Skeletal muscle tissue (tissue), 3 donors: ENCODE measurements at regions not wholly inside any gene's neighbourhood (a gene's known extent, or its start where the extent isn't known, plus 50 kb on each side); places are given as distances from the start of the nearest gene placed in this dataset.

ENCODE experiments used
- H3K27ac ChIP-seq: one replicate; pipeline ENCODE4 v1.7.0; 2013; ENCODE audit warnings: mild to moderate bottlenecking, low read depth, low read length, inconsistent platforms
- H3K27me3 ChIP-seq, 3 donors: one replicate each; pipeline ENCODE4 v1.7.0; 2013; ENCODE audit warnings: low read length in 3 of 3; ENCODE audit not compliant: control insufficient read depth in 3 of 3, insufficient read depth in 3 of 3
- H3K36me3 ChIP-seq, 3 donors: one replicate each; pipeline ENCODE4 v1.7.0; 2013; ENCODE audit warnings: low read length in 3 of 3; ENCODE audit not compliant: control insufficient read depth in 3 of 3, insufficient read depth in 3 of 3
- H3K4me1 ChIP-seq, 3 donors: one replicate each; pipeline ENCODE4 v1.7.0; 2013; ENCODE audit warnings: low read length in 3 of 3, mild to moderate bottlenecking in 3 of 3; ENCODE audit not compliant: control insufficient read depth in 3 of 3, insufficient read depth in 3 of 3
- H3K4me3 ChIP-seq, 3 donors: one replicate each; pipeline ENCODE4 v1.7.0; 2013; ENCODE audit warnings: low read length in 3 of 3
- H3K9ac ChIP-seq, 3 donors: one replicate each; pipeline ENCODE4 v1.7.0; 2013; ENCODE audit warnings: low read length in 3 of 3, mild to moderate bottlenecking in 3 of 3, moderate library complexity in 2 of 3, low read depth in 1 of 3
- H3K9me3 ChIP-seq, 3 donors: one replicate each; pipeline ENCODE4 v1.7.0; 2013; ENCODE audit warnings: low read length in 3 of 3; ENCODE audit not compliant: control insufficient read depth in 3 of 3
- donor health status: Osteomylitis.

- Histone ChIP-seq H3K4me3 (no peak overlapping the region), H3K27ac (no peak overlapping the region), H3K9me3 (no peaks in the 10 kb centered on the region), H3K27me3 (no peaks in the 10 kb centered on the region), H3K36me3 (no peaks in the 10 kb centered on the region), H3K4me1 (no peaks in the 10 kb centered on the region), H3K9ac (no peak overlapping the region)
Observed at GRCh38 chr5:67453111-67453905, 256.7 kb upstream of the CD180 start.

- no peak overlapping the region for H3K9ac ChIP-seq
- H3K9me3 ChIP-seq: no peaks in the 10 kb centered on the region
- no peaks in the 10 kb centered on the region for H3K27me3 ChIP-seq
- no peaks in the 10 kb centered on the region for H3K36me3 ChIP-seq
- no peak overlapping the region for H3K27ac ChIP-seq
- H3K4me1 ChIP-seq: no peaks in the 10 kb centered on the region
- no peak overlapping the region for H3K4me3 ChIP-seq
Observed at GRCh38 chr5:67451640-67452279, 255.2 kb upstream of the CD180 start.

GRCh38 chr5:67447732-67448131, 251.1 kb upstream of the CD180 start:
- no peaks in the 10 kb centered on the region for H3K36me3 ChIP-seq
- no peak overlapping the region for H3K27ac ChIP-seq
- H3K9ac ChIP-seq: no peak overlapping the region
- no peak overlapping the region for H3K4me3 ChIP-seq
- H3K27me3 ChIP-seq: no peaks in the 10 kb centered on the region
- no peaks in the 10 kb centered on the region for H3K4me1 ChIP-seq
- no peaks in the 10 kb centered on the region for H3K9me3 ChIP-seq

GRCh38 chr5:67437905-67438845, 241.6 kb upstream of the CD180 start:
- Histone ChIP-seq H3K4me3 (no peak overlapping the region), H3K27me3 (no peaks in the 10 kb centered on the region), H3K9me3 (no peaks in the 10 kb centered on the region), H3K4me1 (no peaks in the 10 kb centered on the region), H3K9ac (no peak overlapping the region), H3K36me3 (no peaks in the 10 kb centered on the region), H3K27ac (no peak overlapping the region)

GRCh38 chr5:67435032-67435431, 238.4 kb upstream of the CD180 start:
- H3K9ac ChIP-seq: no peak overlapping the region
- H3K4me3 ChIP-seq: no peak overlapping the region
- no peaks in the 10 kb centered on the region for H3K4me1 ChIP-seq
- no peaks in the 10 kb centered on the region for H3K27me3 ChIP-seq
- H3K36me3 ChIP-seq: no peaks in the 10 kb centered on the region
- no peaks in the 10 kb centered on the region for H3K9me3 ChIP-seq
- H3K27ac ChIP-seq: no peak overlapping the region

- Histone ChIP-seq H3K9ac (no peak overlapping the region), H3K9me3 (no peaks in the 10 kb centered on the region), H3K36me3 (no peaks in the 10 kb centered on the region), H3K4me1 (no peaks in the 10 kb centered on the region), H3K27me3 (no peaks in the 10 kb centered on the region), H3K27ac (no peak overlapping the region), H3K4me3 (no peak overlapping the region)
Observed at GRCh38 chr5:67434466-67434865, 237.9 kb upstream of the CD180 start.

- Histone ChIP-seq H3K9ac (no peak overlapping the region), H3K27me3 (no peaks in the 10 kb centered on the region)
Observed at GRCh38 chr5:67432606-67433005, 236.0 kb upstream of the CD180 start.

GRCh38 chr5:67431191-67431590, 234.6 kb upstream of the CD180 start:
- Histone ChIP-seq H3K27ac (no peak overlapping the region), H3K4me1 (no peaks in the 10 kb centered on the region), H3K27me3 (no peaks in the 10 kb centered on the region), H3K36me3 (no peaks in the 10 kb centered on the region), H3K9me3 (no peaks in the 10 kb centered on the region), H3K9ac (no peak overlapping the region), H3K4me3 (no peak overlapping the region)

More at GRCh38 chr5:67432606-67433005, 236.0 kb upstream of the CD180 start:
- Histone ChIP-seq H3K36me3 (no peaks in the 10 kb centered on the region), H3K9me3 (no peaks in the 10 kb centered on the region), H3K4me1 (no peaks in the 10 kb centered on the region), H3K27ac (no peak overlapping the region), H3K4me3 (no peak overlapping the region)

- no peak overlapping the region for H3K9ac ChIP-seq
Observed at GRCh38 chr5:67427850-67428298, 231.3 kb upstream of the CD180 start.

More at GRCh38 chr5:67427850-67428298, 231.3 kb upstream of the CD180 start:
- Histone ChIP-seq H3K27me3 (no peaks in the 10 kb centered on the region), H3K9me3 (no peaks in the 10 kb centered on the region), H3K36me3 (no peaks in the 10 kb centered on the region), H3K4me1 (no peaks in the 10 kb centered on the region), H3K4me3 (no peak overlapping the region), H3K27ac (no peak overlapping the region)
